ENCODE measurements at regions not wholly inside any gene's neighbourhood (a gene's known extent, or its start where the extent isn't known, plus 50 kb on each side); places are given as distances from the start of the nearest gene placed in this dataset.

DNA sequence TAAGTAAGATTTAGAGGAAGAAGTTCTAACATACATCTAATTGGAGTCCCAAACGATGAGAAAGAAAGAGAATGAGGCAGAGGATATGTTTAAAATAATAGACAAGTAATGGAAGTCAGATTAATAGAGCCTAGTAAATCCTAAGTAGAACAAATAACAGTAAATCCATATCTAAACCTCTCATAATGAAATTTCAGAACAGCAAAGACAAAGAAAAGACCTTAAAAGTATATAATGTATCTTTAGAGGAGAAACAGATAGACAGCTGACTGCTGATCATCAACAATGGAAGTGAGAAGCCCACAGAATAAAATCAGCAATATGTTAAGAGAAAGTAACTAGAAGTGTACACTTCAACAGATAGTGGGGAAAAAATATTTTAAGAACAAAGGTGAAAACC is 536.2 kb upstream of the ZFHX3 start:
- TF ChIP-seq, protein P1, sequence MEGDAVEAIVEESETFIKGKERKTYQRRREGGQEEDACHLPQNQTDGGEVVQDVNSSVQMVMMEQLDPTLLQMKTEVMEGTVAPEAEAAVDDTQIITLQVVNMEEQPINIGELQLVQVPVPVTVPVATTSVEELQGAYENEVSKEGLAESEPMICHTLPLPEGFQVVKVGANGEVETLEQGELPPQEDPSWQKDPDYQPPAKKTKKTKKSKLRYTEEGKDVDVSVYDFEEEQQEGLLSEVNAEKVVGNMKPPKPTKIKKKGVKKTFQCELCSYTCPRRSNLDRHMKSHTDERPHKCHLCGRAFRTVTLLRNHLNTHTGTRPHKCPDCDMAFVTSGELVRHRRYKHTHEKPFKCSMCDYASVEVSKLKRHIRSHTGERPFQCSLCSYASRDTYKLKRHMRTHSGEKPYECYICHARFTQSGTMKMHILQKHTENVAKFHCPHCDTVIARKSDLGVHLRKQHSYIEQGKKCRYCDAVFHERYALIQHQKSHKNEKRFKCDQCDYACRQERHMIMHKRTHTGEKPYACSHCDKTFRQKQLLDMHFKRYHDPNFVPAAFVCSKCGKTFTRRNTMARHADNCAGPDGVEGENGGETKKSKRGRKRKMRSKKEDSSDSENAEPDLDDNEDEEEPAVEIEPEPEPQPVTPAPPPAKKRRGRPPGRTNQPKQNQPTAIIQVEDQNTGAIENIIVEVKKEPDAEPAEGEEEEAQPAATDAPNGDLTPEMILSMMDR (IDR thresholded peaks at IDR 0.05; ENCODE audit: low read depth, low read length), result no peak
- no peak for TF ChIP-seq EZH2phosphoT487 (IDR thresholded peaks at IDR 0.05; ENCODE audit: low read depth)
